Effector memory CD8-positive, alpha-beta T cell (primary cell): ENCODE measurements at regions not wholly inside any gene's neighbourhood (a gene's known extent, or its start where the extent isn't known, plus 50 kb on each side); places are given as distances from the start of the nearest gene placed in this dataset.
"Not testable (repeated sequence)": the region's sequence is repeated elsewhere in the genome, so short reads cannot be mapped to it uniquely, and the experiment has no call there.

Experiments
- ATAC-seq: fragments of 150-1000 bp; cut with Tn5 transposase; replicated peaks from 2 replicates; pipeline ENCODE4 v1.10.0; 2021; ENCODE audit warnings: mild to moderate bottlenecking, moderate library complexity
- DNase-seq, 3 experiments: peaks; one replicate each; pipeline ENCODE4 v3.0.0; 2021
- H3K27ac Mint-ChIP-seq, 2 donors: one replicate each; pipeline ENCODE4 v1.8.0; 2022; ENCODE audit warnings: mild to moderate bottlenecking in 2 of 2, mixed read lengths in 2 of 2, moderate library complexity in 2 of 2
- H3K27me3 Mint-ChIP-seq, 2 donors: one replicate each; pipeline ENCODE4 v1.8.0; 2022; ENCODE audit warnings: mixed read lengths in 2 of 2
- H3K36me3 Mint-ChIP-seq: one replicate; pipeline ENCODE4 v1.8.0; 2022; ENCODE audit warnings: mild to moderate bottlenecking, moderate library complexity, mixed read lengths; ENCODE audit not compliant: insufficient read depth
- H3K4me1 Mint-ChIP-seq, 2 donors: one replicate each; pipeline ENCODE4 v1.8.0; 2022; ENCODE audit warnings: low read depth in 2 of 2, mixed read lengths in 2 of 2
- H3K4me3 Mint-ChIP-seq, 2 donors: one replicate each; pipeline ENCODE4 v1.8.0; 2022; ENCODE audit warnings: mild to moderate bottlenecking in 2 of 2, mixed read lengths in 2 of 2, moderate library complexity in 2 of 2
- H3K9me3 Mint-ChIP-seq, 2 donors: one replicate each; pipeline ENCODE4 v1.8.0; 2022; ENCODE audit warnings: mixed read lengths in 2 of 2

GRCh38 chr17:70293564-70294310 is 124.4 kb downstream of the KCNJ2 start:
- ATAC-seq, H3K27me3 Mint-ChIP-seq, DNase-seq, H3K4me1 Mint-ChIP-seq, H3K9me3 Mint-ChIP-seq, H3K27ac Mint-ChIP-seq, H3K4me3 Mint-ChIP-seq, H3K36me3 Mint-ChIP-seq: not testable (repeated sequence)

- Mint-ChIP-seq H3K4me1 (no peaks in the 10 kb centered on the region), H3K9me3 (peaks cover 5 to 8% of the 10 kb centered on the region in 2 donors), H3K27ac (no peak overlapping the region), H3K36me3 (no peaks in the 10 kb centered on the region), H3K4me3 (no peak overlapping the region), H3K27me3 (no peaks in the 10 kb centered on the region)
- DNase-seq (no peak), ATAC-seq (no peak)
Measured at GRCh38 chr17:70295329-70295728, 126.0 kb downstream of the KCNJ2 start.

GRCh38 chr17:70295731-70296130 is 126.4 kb downstream of the KCNJ2 start:
- no peaks in the 10 kb centered on the region for H3K36me3 Mint-ChIP-seq
- no peak overlapping the region for H3K27ac Mint-ChIP-seq
- DNase-seq (no peak), ATAC-seq (no peak)
- no peaks in the 10 kb centered on the region for H3K4me1 Mint-ChIP-seq
- no peaks in the 10 kb centered on the region for H3K27me3 Mint-ChIP-seq
- H3K4me3 Mint-ChIP-seq: no peak overlapping the region
- peaks cover 5 to 8% of the 10 kb centered on the region in 2 donors for H3K9me3 Mint-ChIP-seq

GRCh38 chr17:70296456-70296855 is 127.1 kb downstream of the KCNJ2 start:
- Mint-ChIP-seq H3K27ac (no peak overlapping the region), H3K9me3 (peaks cover 5 to 8% of the 10 kb centered on the region in 2 donors)

GRCh38 chr17:70297397-70297796 is 128.1 kb downstream of the KCNJ2 start:
- peaks cover 5 to 8% of the 10 kb centered on the region in 2 donors for H3K9me3 Mint-ChIP-seq
- ATAC-seq (no peak), DNase-seq (no peak)
- H3K4me1 Mint-ChIP-seq: no peaks in the 10 kb centered on the region
- no peak overlapping the region for H3K27ac Mint-ChIP-seq
- H3K36me3 Mint-ChIP-seq: no peaks in the 10 kb centered on the region
- no peak overlapping the region for H3K4me3 Mint-ChIP-seq
- no peaks in the 10 kb centered on the region for H3K27me3 Mint-ChIP-seq

More at GRCh38 chr17:70296456-70296855, 127.1 kb downstream of the KCNJ2 start:
- DNase-seq (no peak), ATAC-seq (no peak)
- no peaks in the 10 kb centered on the region for H3K27me3 Mint-ChIP-seq
- H3K4me1 Mint-ChIP-seq: no peaks in the 10 kb centered on the region
- H3K36me3 Mint-ChIP-seq: no peaks in the 10 kb centered on the region
- H3K4me3 Mint-ChIP-seq: no peak overlapping the region

GRCh38 chr17:70298929-70299531 is 129.7 kb downstream of the KCNJ2 start:
- no peak for DNase-seq
- Mint-ChIP-seq H3K9me3 (peaks cover 5 to 11% of the 10 kb centered on the region in 2 donors), H3K27ac (no peak overlapping the region), H3K27me3 (no peaks in the 10 kb centered on the region), H3K4me1 (no peaks in the 10 kb centered on the region), H3K4me3 (no peak overlapping the region), H3K36me3 (no peaks in the 10 kb centered on the region)
- ATAC-seq: no peak

- DNase-seq (no peak), ATAC-seq (no peak)
- Mint-ChIP-seq H3K4me1 (no peaks in the 10 kb centered on the region), H3K27me3 (no peaks in the 10 kb centered on the region), H3K4me3 (no peak overlapping the region), H3K27ac (no peak overlapping the region), H3K36me3 (no peaks in the 10 kb centered on the region), H3K9me3 (peaks cover 0 to 7% of the 10 kb centered on the region in 2 donors)
Measured at GRCh38 chr17:70307430-70308225, 138.3 kb downstream of the KCNJ2 start.

- no peaks in the 10 kb centered on the region for H3K27me3 Mint-ChIP-seq
- no peak overlapping the region for H3K27ac Mint-ChIP-seq
- H3K9me3 Mint-ChIP-seq: peaks cover 0 to 4% of the 10 kb centered on the region in 2 donors
- H3K4me1 Mint-ChIP-seq: no peaks in the 10 kb centered on the region
- no peak overlapping the region for H3K4me3 Mint-ChIP-seq
- no peak for DNase-seq
- ATAC-seq: no peak
- H3K36me3 Mint-ChIP-seq: no peaks in the 10 kb centered on the region
Measured at GRCh38 chr17:70308618-70309017, 139.3 kb downstream of the KCNJ2 start.

GRCh38 chr17:70310221-70310672 is 140.9 kb downstream of the KCNJ2 start:
- H3K4me3 Mint-ChIP-seq: no peak overlapping the region
- no peaks in the 10 kb centered on the region for H3K27me3 Mint-ChIP-seq
- no peak for DNase-seq
- peaks cover 0 to 4% of the 10 kb centered on the region in 2 donors for H3K9me3 Mint-ChIP-seq
- no peaks in the 10 kb centered on the region for H3K4me1 Mint-ChIP-seq
- no peaks in the 10 kb centered on the region for H3K36me3 Mint-ChIP-seq
- ATAC-seq: no peak
- no peak overlapping the region for H3K27ac Mint-ChIP-seq

- DNase-seq (no peak), ATAC-seq (no peak)
- peaks cover 0 to 4% of the 10 kb centered on the region in 2 donors for H3K9me3 Mint-ChIP-seq
- H3K27me3 Mint-ChIP-seq: no peaks in the 10 kb centered on the region
- no peak overlapping the region for H3K27ac Mint-ChIP-seq
- no peaks in the 10 kb centered on the region for H3K4me1 Mint-ChIP-seq
- H3K4me3 Mint-ChIP-seq: no peak overlapping the region
- H3K36me3 Mint-ChIP-seq: no peaks in the 10 kb centered on the region
Measured at GRCh38 chr17:70313086-70313852, 143.9 kb downstream of the KCNJ2 start.

GRCh38 chr17:70314096-70314495 is 144.8 kb downstream of the KCNJ2 start:
- Mint-ChIP-seq H3K36me3 (no peaks in the 10 kb centered on the region), H3K27me3 (no peaks in the 10 kb centered on the region), H3K9me3 (peaks cover 7% of the 10 kb centered on the region in 2 donors), H3K4me1 (no peaks in the 10 kb centered on the region), H3K27ac (no peak overlapping the region), H3K4me3 (no peak overlapping the region)
- no peak for DNase-seq
- no peak for ATAC-seq

GRCh38 chr17:70314506-70314905 is 145.2 kb downstream of the KCNJ2 start:
- no peak overlapping the region for H3K4me3 Mint-ChIP-seq

GRCh38 chr17:70317421-70317820 is 148.1 kb downstream of the KCNJ2 start:
- H3K9me3 Mint-ChIP-seq: peaks cover 5 to 13% of the 10 kb centered on the region in 2 donors
- no peaks in the 10 kb centered on the region for H3K36me3 Mint-ChIP-seq
- ATAC-seq: no peak
- H3K27ac Mint-ChIP-seq: no peak overlapping the region
- H3K4me3 Mint-ChIP-seq: no peak overlapping the region
- no peaks in the 10 kb centered on the region for H3K27me3 Mint-ChIP-seq
- H3K4me1 Mint-ChIP-seq: no peaks in the 10 kb centered on the region
- DNase-seq: no peak

More at GRCh38 chr17:70314506-70314905, 145.2 kb downstream of the KCNJ2 start:
- H3K4me1 Mint-ChIP-seq: no peaks in the 10 kb centered on the region
- H3K27me3 Mint-ChIP-seq: no peaks in the 10 kb centered on the region
- H3K9me3 Mint-ChIP-seq: peaks cover 7% of the 10 kb centered on the region in 2 donors
- no peak overlapping the region for H3K27ac Mint-ChIP-seq
- H3K36me3 Mint-ChIP-seq: no peaks in the 10 kb centered on the region
- no peak for ATAC-seq
- no peak for DNase-seq
